Stimulated activated naive CD8-positive, alpha-beta T cell treated with anti-CD3 and anti-CD28 coated beads, Interleukin-15, Interleukin-2, amounts not matched to agents 100 ng/mL and 50 ng/mL, for 24 hours (primary cell): ENCODE measurements at regions not wholly inside any gene's neighbourhood (a gene's known extent, or its start where the extent isn't known, plus 50 kb on each side); places are given as distances from the start of the nearest gene placed in this dataset.

ENCODE experiments used
- H3K27ac Mint-ChIP-seq: one replicate; pipeline ENCODE4 v1.8.0; 2021; ENCODE audit warnings: mild to moderate bottlenecking, mixed read lengths
- H3K27me3 Mint-ChIP-seq: one replicate; pipeline ENCODE4 v1.8.0; 2021; ENCODE audit warnings: mixed read lengths
- H3K36me3 Mint-ChIP-seq: one replicate; pipeline ENCODE4 v1.8.0; 2021; ENCODE audit warnings: low read depth, mixed read lengths
- H3K4me1 Mint-ChIP-seq: one replicate; pipeline ENCODE4 v1.8.0; 2021; ENCODE audit warnings: low read depth, mixed read lengths
- H3K4me3 Mint-ChIP-seq: one replicate; pipeline ENCODE4 v1.8.0; 2021; ENCODE audit warnings: mild to moderate bottlenecking, mixed read lengths
- H3K9me3 Mint-ChIP-seq: one replicate; pipeline ENCODE4 v1.8.0; 2021; ENCODE audit warnings: mixed read lengths

DNA sequence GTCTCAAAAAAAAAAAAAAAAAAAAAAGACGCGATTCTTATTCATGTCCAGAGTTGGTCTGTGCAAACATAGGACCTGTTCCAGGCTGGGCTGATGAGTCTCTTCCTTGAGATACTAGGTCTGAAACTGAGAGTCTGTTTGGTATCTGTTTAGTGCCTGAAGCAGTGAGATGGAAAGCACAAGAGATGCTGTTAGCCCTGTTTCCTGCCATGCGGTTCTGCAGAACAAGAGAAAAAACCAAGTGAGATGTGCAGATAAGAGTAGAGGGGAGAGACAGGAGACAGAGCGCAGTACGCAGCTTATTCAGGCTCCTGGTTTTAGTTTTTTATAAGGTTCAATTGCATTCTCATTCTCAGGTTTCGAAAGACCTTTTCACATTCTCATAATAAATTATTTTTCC, 85.8 kb upstream of the PRKCQ start:
- Mint-ChIP-seq H3K9me3 (no peaks in the 10 kb centered on the region), H3K36me3 (no peaks in the 10 kb centered on the region), H3K27me3 (no peaks in the 10 kb centered on the region), H3K27ac (peak overlapping the region; percentile 27), H3K4me3 (peak overlapping the region; percentile 5), H3K4me1 (peaks cover 31% of the 10 kb centered on the region)

DNA sequence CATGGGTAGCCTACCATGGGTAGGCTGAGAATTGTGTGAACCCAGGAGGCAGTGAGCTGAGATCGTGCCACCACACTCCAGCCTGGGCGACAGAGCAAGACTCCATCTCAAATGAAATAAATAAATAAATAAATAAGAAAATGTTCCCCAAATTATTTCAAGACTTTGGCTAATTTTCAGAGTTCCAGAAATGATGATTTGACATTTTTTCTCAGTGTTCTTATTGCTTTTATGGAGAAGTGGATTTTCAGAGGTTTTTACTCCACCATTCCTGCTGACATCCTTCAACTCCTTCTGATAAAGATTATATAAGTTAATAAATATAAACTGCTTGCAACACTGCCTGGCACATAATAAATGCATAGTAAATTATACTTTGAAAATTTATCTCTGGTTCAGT, 80.4 kb upstream of the PRKCQ start:
- Mint-ChIP-seq H3K9me3 (no peaks in the 10 kb centered on the region), H3K27me3 (peaks cover 10% of the 10 kb centered on the region), H3K27ac (no peak overlapping the region), H3K4me1 (peaks cover 7% of the 10 kb centered on the region), H3K4me3 (no peak overlapping the region), H3K36me3 (no peaks in the 10 kb centered on the region)

DNA sequence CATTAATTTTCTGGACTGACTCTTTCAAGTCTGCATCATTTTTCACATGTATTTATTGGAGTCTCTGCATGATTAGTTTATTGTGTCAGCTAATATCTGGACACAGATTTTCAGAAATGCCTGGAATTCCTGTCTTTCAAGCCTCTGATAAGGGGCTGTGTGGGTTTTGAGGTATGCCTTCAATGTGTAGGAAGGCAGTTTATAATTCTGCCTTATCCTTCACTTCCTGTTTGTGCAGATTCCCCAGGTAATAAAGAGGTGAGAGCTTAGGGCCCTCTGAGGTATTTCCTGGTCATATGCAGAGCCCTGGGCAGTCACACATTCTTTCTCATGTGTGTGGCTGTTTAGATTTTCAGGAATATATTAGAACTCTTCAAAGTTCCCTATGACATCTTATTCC, 79.4 kb upstream of the PRKCQ start:
- no peak overlapping the region for H3K27ac Mint-ChIP-seq
- no peak overlapping the region for H3K4me3 Mint-ChIP-seq
- H3K36me3 Mint-ChIP-seq, result no peaks in the 10 kb centered on the region
- H3K27me3 Mint-ChIP-seq, result peaks cover 10% of the 10 kb centered on the region
- no peaks in the 10 kb centered on the region for H3K4me1 Mint-ChIP-seq
- no peaks in the 10 kb centered on the region for H3K9me3 Mint-ChIP-seq

GRCh38 chr10:6657669-6658068, 77.6 kb upstream of the PRKCQ start:
- H3K4me3 Mint-ChIP-seq, result no peak overlapping the region
- H3K9me3 Mint-ChIP-seq, result no peaks in the 10 kb centered on the region
- H3K27ac Mint-ChIP-seq, result no peak overlapping the region
- no peaks in the 10 kb centered on the region for H3K36me3 Mint-ChIP-seq
- no peaks in the 10 kb centered on the region for H3K4me1 Mint-ChIP-seq
- H3K27me3 Mint-ChIP-seq, result peaks cover 13% of the 10 kb centered on the region

DNA sequence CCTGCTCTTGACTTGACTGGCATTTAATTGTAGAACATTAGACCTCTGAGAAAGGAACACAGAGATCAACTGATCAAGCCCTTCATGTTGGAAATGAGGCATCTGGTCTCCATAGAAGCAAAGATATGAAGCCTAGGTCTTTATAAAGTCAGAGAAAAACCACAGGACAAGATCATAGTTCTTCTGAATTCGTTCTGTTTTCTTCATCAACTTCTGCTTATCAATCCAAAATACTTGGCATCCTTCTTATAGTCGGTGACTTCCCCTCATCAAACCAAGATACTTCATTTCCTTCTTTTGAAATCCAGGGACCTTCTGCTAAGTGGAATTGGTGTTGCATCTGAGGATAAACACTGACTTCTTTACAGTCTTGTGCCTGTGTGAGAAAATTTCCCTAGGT, 77.1 kb upstream of the PRKCQ start:
- Mint-ChIP-seq H3K4me3 (no peak overlapping the region), H3K36me3 (no peaks in the 10 kb centered on the region), H3K4me1 (no peaks in the 10 kb centered on the region), H3K27me3 (peaks cover 13% of the 10 kb centered on the region), H3K9me3 (no peaks in the 10 kb centered on the region), H3K27ac (no peak overlapping the region)

- H3K4me3 Mint-ChIP-seq, result no peak overlapping the region
- H3K4me1 Mint-ChIP-seq, result no peaks in the 10 kb centered on the region
- peaks cover 13% of the 10 kb centered on the region for H3K27me3 Mint-ChIP-seq
- H3K36me3 Mint-ChIP-seq, result no peaks in the 10 kb centered on the region
- H3K9me3 Mint-ChIP-seq, result no peaks in the 10 kb centered on the region
- no peak overlapping the region for H3K27ac Mint-ChIP-seq
Measured at GRCh38 chr10:6654571-6654970, 74.5 kb upstream of the PRKCQ start.

DNA sequence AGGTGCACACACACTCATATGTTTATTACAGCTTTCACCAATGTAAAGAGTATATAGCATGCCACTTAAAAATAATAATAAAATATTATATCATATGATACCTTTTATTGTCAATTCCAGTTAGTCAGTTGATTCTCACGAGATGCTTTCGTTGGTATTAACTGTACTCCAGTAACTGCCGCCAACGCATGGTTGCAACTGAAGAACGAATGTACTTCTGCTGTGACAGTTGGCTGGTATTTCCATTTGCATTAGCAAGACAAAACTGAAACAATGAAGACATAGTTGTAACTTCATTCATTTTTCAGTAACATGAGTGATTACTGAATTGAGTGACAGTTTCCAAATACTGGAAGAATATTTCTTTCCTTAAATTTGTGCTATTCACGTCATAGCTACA, 70.5 kb upstream of the PRKCQ start:
- Mint-ChIP-seq H3K4me3 (no peak overlapping the region), H3K36me3 (no peaks in the 10 kb centered on the region), H3K27me3 (peaks cover 3% of the 10 kb centered on the region), H3K27ac (no peak overlapping the region), H3K4me1 (peaks cover 30% of the 10 kb centered on the region), H3K9me3 (no peaks in the 10 kb centered on the region)

GRCh38 chr10:6649903-6650302, 69.8 kb upstream of the PRKCQ start:
- peaks cover 3% of the 10 kb centered on the region for H3K27me3 Mint-ChIP-seq
- H3K36me3 Mint-ChIP-seq, result no peaks in the 10 kb centered on the region

DNA sequence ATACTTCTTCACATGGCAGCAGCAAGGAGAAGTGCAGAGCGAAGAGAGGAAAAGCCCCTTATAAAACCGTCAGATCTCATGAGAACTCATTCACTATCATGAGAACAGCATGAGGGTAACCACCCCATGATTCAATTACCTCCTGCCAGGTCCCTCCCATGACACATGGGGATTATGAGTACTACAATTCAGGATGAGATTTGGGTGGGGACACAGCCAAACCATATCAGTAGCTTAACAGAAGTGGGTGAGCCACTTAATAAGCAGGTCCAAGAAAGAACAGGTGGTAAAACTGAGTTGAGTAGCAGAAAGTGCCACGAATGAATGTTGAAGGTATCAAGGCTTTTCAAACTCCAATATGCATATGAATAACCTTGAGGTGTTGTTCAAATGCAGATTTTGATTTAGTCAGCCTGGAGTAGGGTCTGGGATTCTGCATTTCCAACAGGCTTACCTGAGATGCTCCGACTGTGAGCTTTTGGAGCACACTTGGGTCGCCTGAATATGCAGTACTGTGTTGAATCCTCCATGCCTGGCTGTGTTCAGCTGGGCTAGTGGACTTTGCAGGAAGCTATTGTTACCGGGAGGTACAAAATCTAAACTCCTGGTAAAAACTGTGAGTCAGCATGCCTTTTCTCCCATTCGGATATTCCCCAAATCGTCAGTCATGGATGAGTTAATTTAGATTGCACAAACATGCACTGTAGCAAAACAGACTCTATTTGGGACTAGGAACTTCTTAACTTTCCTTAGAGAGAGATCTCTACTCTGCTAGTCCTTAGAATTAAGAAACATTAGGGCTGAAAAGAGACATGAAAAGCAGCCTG, 69.0 kb upstream of the PRKCQ start:
- Mint-ChIP-seq H3K36me3 (no peaks in the 10 kb centered on the region), H3K4me1 (peaks cover 44% of the 10 kb centered on the region), H3K27ac (no peak overlapping the region), H3K9me3 (no peaks in the 10 kb centered on the region), H3K4me3 (no peak overlapping the region), H3K27me3 (peaks cover 3% of the 10 kb centered on the region)

More at GRCh38 chr10:6649903-6650302, 69.8 kb upstream of the PRKCQ start:
- H3K9me3 Mint-ChIP-seq, result no peaks in the 10 kb centered on the region
- H3K4me3 Mint-ChIP-seq, result no peak overlapping the region
- peaks cover 36% of the 10 kb centered on the region for H3K4me1 Mint-ChIP-seq
- no peak overlapping the region for H3K27ac Mint-ChIP-seq

GRCh38 chr10:6647811-6648526, 67.9 kb upstream of the PRKCQ start:
- Mint-ChIP-seq H3K27me3 (no peaks in the 10 kb centered on the region), H3K4me3 (no peak overlapping the region), H3K4me1 (peaks cover 55% of the 10 kb centered on the region), H3K36me3 (no peaks in the 10 kb centered on the region), H3K9me3 (no peaks in the 10 kb centered on the region), H3K27ac (no peak overlapping the region)

- H3K36me3 Mint-ChIP-seq, result no peaks in the 10 kb centered on the region
- H3K4me1 Mint-ChIP-seq, result peaks cover 63% of the 10 kb centered on the region
- no peaks in the 10 kb centered on the region for H3K9me3 Mint-ChIP-seq
- H3K4me3 Mint-ChIP-seq, result peak overlapping the region; percentile 28
- H3K27me3 Mint-ChIP-seq, result no peaks in the 10 kb centered on the region
- peak overlapping the region; percentile 88 for H3K27ac Mint-ChIP-seq
Measured at GRCh38 chr10:6643962-6644361, 63.9 kb upstream of the PRKCQ start.

DNA sequence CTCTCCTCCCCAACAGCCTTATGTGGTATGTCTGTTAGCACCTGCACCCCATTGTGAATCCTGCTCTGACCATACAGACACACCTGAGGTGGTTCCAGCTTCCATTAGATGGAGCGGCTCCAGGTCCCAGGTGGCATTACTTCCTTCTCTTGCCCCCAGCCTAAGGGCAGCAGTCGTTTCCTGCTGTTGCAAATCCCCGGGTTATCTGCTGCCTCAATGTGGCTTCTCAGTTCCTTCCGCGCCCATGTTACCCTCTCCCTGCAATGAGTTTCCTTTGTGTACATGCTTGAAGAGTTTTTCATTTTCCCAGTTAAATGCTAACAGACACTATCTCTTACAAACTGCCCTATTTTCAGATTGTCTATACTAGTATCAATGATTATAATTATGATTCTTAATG, 62.8 kb upstream of the PRKCQ start:
- Mint-ChIP-seq H3K27ac (peak overlapping the region; percentile 86), H3K4me1 (peaks cover 56% of the 10 kb centered on the region), H3K27me3 (no peaks in the 10 kb centered on the region), H3K36me3 (no peaks in the 10 kb centered on the region), H3K4me3 (no peak overlapping the region), H3K9me3 (no peaks in the 10 kb centered on the region)

DNA sequence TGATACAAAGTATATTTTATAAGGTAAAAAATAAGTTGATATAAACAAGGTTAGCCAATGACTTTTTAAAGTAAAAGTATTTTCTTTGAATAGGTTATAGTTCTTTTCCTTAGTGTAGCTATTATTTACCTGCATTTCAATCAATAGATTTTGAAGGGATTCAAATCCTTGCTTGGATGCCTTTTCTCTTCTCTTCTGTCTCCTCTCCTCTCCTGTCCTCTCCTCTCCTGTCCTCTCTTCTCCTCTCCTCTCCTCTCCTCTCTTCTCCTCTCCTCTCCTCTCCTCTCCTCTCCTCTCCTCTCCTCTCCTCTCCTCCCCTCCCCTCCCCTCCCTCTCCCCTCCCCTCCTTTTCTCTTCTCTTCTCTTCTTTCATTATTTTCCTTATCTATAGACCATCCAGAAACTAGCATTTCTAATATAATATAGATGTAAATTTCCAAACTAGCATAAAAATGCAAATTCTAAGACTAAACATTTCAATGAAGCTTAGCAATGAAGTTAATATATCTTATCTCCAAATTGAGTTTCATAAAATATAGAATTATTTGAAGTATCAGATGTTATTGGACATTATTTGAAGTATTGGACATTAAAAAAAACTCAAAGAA, 60.5 kb upstream of the PRKCQ start:
- H3K4me1 Mint-ChIP-seq, result peaks cover 56% of the 10 kb centered on the region
- no peak overlapping the region for H3K27ac Mint-ChIP-seq
- H3K9me3 Mint-ChIP-seq, result no peaks in the 10 kb centered on the region
- no peaks in the 10 kb centered on the region for H3K27me3 Mint-ChIP-seq
- H3K4me3 Mint-ChIP-seq, result no peak overlapping the region
- no peaks in the 10 kb centered on the region for H3K36me3 Mint-ChIP-seq

- Mint-ChIP-seq H3K27me3 (no peaks in the 10 kb centered on the region), H3K9me3 (no peaks in the 10 kb centered on the region), H3K27ac (no peak overlapping the region), H3K36me3 (no peaks in the 10 kb centered on the region), H3K4me1 (peaks cover 31% of the 10 kb centered on the region), H3K4me3 (no peak overlapping the region)
Measured at GRCh38 chr10:6637053-6637452, 57.0 kb upstream of the PRKCQ start.

DNA sequence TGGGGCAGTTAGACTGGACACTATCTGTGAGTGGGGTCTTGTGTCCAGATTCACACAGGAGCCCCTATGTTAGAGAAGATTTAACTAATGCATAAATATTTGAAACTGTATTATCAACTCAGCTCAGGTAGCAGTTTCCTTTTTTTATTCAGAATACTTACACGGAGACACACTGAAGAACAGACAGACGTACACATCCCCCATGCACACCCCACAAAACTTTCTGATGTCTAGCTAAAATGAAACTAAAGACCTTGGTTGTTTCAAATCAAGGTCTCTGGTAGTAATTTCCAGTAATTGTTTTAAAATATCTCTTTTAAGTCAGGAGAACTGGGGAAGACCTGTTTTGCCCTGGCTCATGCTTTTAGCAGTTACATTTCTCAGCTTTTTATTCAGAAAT, 55.7 kb upstream of the PRKCQ start:
- H3K27me3 Mint-ChIP-seq, result no peaks in the 10 kb centered on the region
- no peak overlapping the region for H3K4me3 Mint-ChIP-seq
- H3K36me3 Mint-ChIP-seq, result no peaks in the 10 kb centered on the region
- no peaks in the 10 kb centered on the region for H3K9me3 Mint-ChIP-seq
- peaks cover 31% of the 10 kb centered on the region for H3K4me1 Mint-ChIP-seq
- peak overlapping the region; percentile 53 for H3K27ac Mint-ChIP-seq
